Prostate gland (tissue), 2 donors: ENCODE measurements at regions not wholly inside any gene's neighbourhood (a gene's known extent, or its start where the extent isn't known, plus 50 kb on each side); places are given as distances from the start of the nearest gene placed in this dataset.

Experiments
- CTCF ChIP-seq, 4 experiments: fragments of 200-600 bp in 2 of 4; fragments of 450-650 bp in 2 of 4; sonication (generic) in 2 of 4; IDR thresholded peaks; 1 replicate in 3 of 4; 2 replicates in 1 of 4; pipeline ENCODE4 v1.5.1; 2016 to 2019; ENCODE audit warnings: antibody characterized with exemption in 4 of 4, mild to moderate bottlenecking in 2 of 4, moderate library complexity in 2 of 4
- POLR2A ChIP-seq: fragments of 450-650 bp; IDR thresholded peaks from one replicate; pipeline ENCODE4 v1.6.1; 2016; ENCODE audit warnings: antibody characterized with exemption, mild to moderate bottlenecking

GRCh38 chr6:77263003-77263402 lies 200.3 kb downstream of the HTR1B start:
- TF ChIP-seq CTCF (IDR thresholded peaks at IDR 0.05) (no peak), POLR2A (no peak)
